ENCODE measurements at regions not wholly inside any gene's neighbourhood (a gene's known extent, or its start where the extent isn't known, plus 50 kb on each side); places are given as distances from the start of the nearest gene placed in this dataset.

DNA sequence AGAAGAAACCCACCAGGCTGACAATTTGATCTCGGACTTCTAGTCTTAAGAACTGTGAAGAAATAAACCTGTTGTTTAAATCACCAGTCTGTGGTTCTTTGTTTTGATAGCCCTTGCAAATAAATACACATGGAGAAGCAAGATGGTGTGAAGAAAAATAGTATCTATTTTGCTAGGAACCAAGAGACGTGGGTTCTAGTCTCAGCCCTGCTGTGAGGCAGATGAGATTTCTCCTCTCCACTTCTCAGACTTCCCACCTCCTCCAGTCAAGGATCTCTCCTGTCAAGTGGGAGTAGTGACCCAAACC, 294.9 kb upstream of the JARID2 start:
- TF ChIP-seq CTCF (conservative IDR thresholded peaks at IDR 0.05 in 1 of 2, IDR thresholded peaks at IDR 0.05 in 1 of 2; ENCODE audit: low read depth in 1 of 2, low read length in 2 of 2) (no peak), EZH2 (IDR thresholded peaks at IDR 0.05; ENCODE audit: low read length, missing control alignments) (no peak)
- no peak overlapping the region for H3K4me2 ChIP-seq (ENCODE audit: extremely low read depth, insufficient read depth, low read length)

GRCh38 chr6:14951704-14952103, 294.2 kb upstream of the JARID2 start:
- no peaks in the 10 kb centered on the region for H3K27me3 ChIP-seq (ENCODE audit: control insufficient read depth, insufficient read depth, low read length)
- H3K36me3 ChIP-seq (ENCODE audit: control insufficient read depth, insufficient read depth, low read length): no peaks in the 10 kb centered on the region
- DNase-seq (ENCODE audit: low read depth in 2 of 2): no peak
- no peak overlapping the region for H3K27ac ChIP-seq (ENCODE audit: insufficient read depth, low read length)
- no peaks in the 10 kb centered on the region for H3K4me1 ChIP-seq (ENCODE audit: control insufficient read depth, extremely low read depth, insufficient read depth, low read length)
- no peak overlapping the region for H2AFZ ChIP-seq (ENCODE audit: low read length)
- H3K4me3 ChIP-seq (replicated peaks in 1 of 4; ENCODE audit: control extremely low read depth in 1 of 4, insufficient read depth in 1 of 4, low read depth in 3 of 4, low read length in 4 of 4): no peak overlapping the region
- H3K9me3 ChIP-seq (ENCODE audit: control insufficient read depth, insufficient read depth, low read depth, low read length): no peaks in the 10 kb centered on the region
- H3K4me2 ChIP-seq (ENCODE audit: extremely low read depth, insufficient read depth, low read length): no peak overlapping the region
- no peak for TF ChIP-seq CTCF (conservative IDR thresholded peaks at IDR 0.05 in 1 of 2, IDR thresholded peaks at IDR 0.05 in 1 of 2; ENCODE audit: low read depth in 1 of 2, low read length in 2 of 2)
- TF ChIP-seq EZH2 (IDR thresholded peaks at IDR 0.05; ENCODE audit: low read length, missing control alignments): no peak
- H4K20me1 ChIP-seq (ENCODE audit: control insufficient read depth, extremely low read depth, insufficient read depth, low read length): no peaks in the 10 kb centered on the region
- H3K9ac ChIP-seq (ENCODE audit: insufficient read depth, low read length): no peak overlapping the region
- no peaks in the 10 kb centered on the region for H3K79me2 ChIP-seq (ENCODE audit: control insufficient read depth, insufficient read depth, low read length)

More for the DNA sequence above, 294.9 kb upstream of the JARID2 start:
- Histone ChIP-seq H4K20me1 (ENCODE audit: control insufficient read depth, extremely low read depth, insufficient read depth, low read length) (no peaks in the 10 kb centered on the region), H3K4me3 (replicated peaks in 1 of 4; ENCODE audit: control extremely low read depth in 1 of 4, insufficient read depth in 1 of 4, low read depth in 3 of 4, low read length in 4 of 4) (no peak overlapping the region), H3K9me3 (ENCODE audit: control insufficient read depth, insufficient read depth, low read depth, low read length) (no peaks in the 10 kb centered on the region), H3K4me1 (ENCODE audit: control insufficient read depth, extremely low read depth, insufficient read depth, low read length) (no peaks in the 10 kb centered on the region), H3K27ac (ENCODE audit: insufficient read depth, low read length) (no peak overlapping the region), H3K36me3 (ENCODE audit: control insufficient read depth, insufficient read depth, low read length) (no peaks in the 10 kb centered on the region), H3K27me3 (ENCODE audit: control insufficient read depth, insufficient read depth, low read length) (no peaks in the 10 kb centered on the region), H3K9ac (ENCODE audit: insufficient read depth, low read length) (no peak overlapping the region), H2AFZ (ENCODE audit: low read length) (no peak overlapping the region), H3K79me2 (ENCODE audit: control insufficient read depth, insufficient read depth, low read length) (no peaks in the 10 kb centered on the region)
- no peak for DNase-seq (ENCODE audit: low read depth in 2 of 2)

- H2AFZ ChIP-seq (ENCODE audit: low read length): no peak overlapping the region
- no peaks in the 10 kb centered on the region for H4K20me1 ChIP-seq (ENCODE audit: control insufficient read depth, extremely low read depth, insufficient read depth, low read length)
- no peaks in the 10 kb centered on the region for H3K9me3 ChIP-seq (ENCODE audit: control insufficient read depth, insufficient read depth, low read depth, low read length)
- no peaks in the 10 kb centered on the region for H3K79me2 ChIP-seq (ENCODE audit: control insufficient read depth, insufficient read depth, low read length)
- no peak overlapping the region for H3K27ac ChIP-seq (ENCODE audit: insufficient read depth, low read length)
- TF ChIP-seq CTCF (conservative IDR thresholded peaks at IDR 0.05 in 1 of 2, IDR thresholded peaks at IDR 0.05 in 1 of 2; ENCODE audit: low read depth in 1 of 2, low read length in 2 of 2): no peak
- TF ChIP-seq EZH2 (IDR thresholded peaks at IDR 0.05; ENCODE audit: low read length, missing control alignments): no peak
- no peak for DNase-seq (ENCODE audit: low read depth in 2 of 2)
- H3K4me1 ChIP-seq (ENCODE audit: control insufficient read depth, extremely low read depth, insufficient read depth, low read length): no peaks in the 10 kb centered on the region
- no peak overlapping the region for H3K4me3 ChIP-seq (replicated peaks in 1 of 4; ENCODE audit: control extremely low read depth in 1 of 4, insufficient read depth in 1 of 4, low read depth in 3 of 4, low read length in 4 of 4)
- no peaks in the 10 kb centered on the region for H3K36me3 ChIP-seq (ENCODE audit: control insufficient read depth, insufficient read depth, low read length)
- H3K9ac ChIP-seq (ENCODE audit: insufficient read depth, low read length): no peak overlapping the region
- H3K4me2 ChIP-seq (ENCODE audit: extremely low read depth, insufficient read depth, low read length): no peak overlapping the region
- no peaks in the 10 kb centered on the region for H3K27me3 ChIP-seq (ENCODE audit: control insufficient read depth, insufficient read depth, low read length)
These were observed 292.0 kb upstream of the JARID2 start for GRCh38 chr6:14953836-14954235.
